ENCODE measurements at regions not wholly inside any gene's neighbourhood (a gene's known extent, or its start where the extent isn't known, plus 50 kb on each side); places are given as distances from the start of the nearest gene placed in this dataset.

GRCh38 chr1:34578306-34578705, 176.5 kb upstream of the GJB5 start:
- H3K9ac ChIP-seq (replicated peaks; ENCODE audit: extremely low read depth, insufficient read depth, low read length) = no peak overlapping the region
- TF ChIP-seq GATA2 (IDR thresholded peaks at IDR 0.05; ENCODE audit: insufficient read depth, insufficient read length, low read depth, low read length) = no peak
- no peak for TF ChIP-seq CTCF (IDR thresholded peaks at IDR 0.05; ENCODE audit: extremely low read depth in 1 of 2, insufficient read depth in 1 of 2, low read depth in 1 of 2, low read length in 2 of 2)
- no peak for TF ChIP-seq EZH2 (IDR thresholded peaks at IDR 0.05; ENCODE audit: borderline replicate concordance, low read depth, low read length, severe bottlenecking)
- no peak for TF ChIP-seq POLR2A (IDR thresholded peaks at IDR 0.05; ENCODE audit: low read depth, low read length)
- no peak for TF ChIP-seq MAX (IDR thresholded peaks at IDR 0.05; ENCODE audit: insufficient read depth, insufficient read length)
- no peak for TF ChIP-seq POLR2AphosphoS5 (IDR thresholded peaks at IDR 0.05; ENCODE audit: insufficient read depth, low read depth, low read length)
- TF ChIP-seq FOS (IDR thresholded peaks at IDR 0.05; ENCODE audit: borderline replicate concordance, insufficient read depth, low read length) = no peak
- TF ChIP-seq JUN (IDR thresholded peaks at IDR 0.05; ENCODE audit: borderline replicate concordance, insufficient read depth, insufficient read length, low read depth) = no peak
- no peak for TF ChIP-seq MYC (IDR thresholded peaks at IDR 0.05; ENCODE audit: low read depth, low read length)
- no peak overlapping the region for H2AFZ ChIP-seq (ENCODE audit: low read depth, low read length)
- DNase-seq (ENCODE audit: low read depth, low spot score) = no peak
- no peaks in the 10 kb centered on the region for H3K9me1 ChIP-seq (replicated peaks; ENCODE audit: control insufficient read depth, extremely low read depth, insufficient read depth, low read length)
- dilution Hi-C loops (cut with MboI; ENCODE audit: extremely low pct_ligation_motif_present, low sequenced_read_pairs) = no loop called here
- no TSS peak for BruUV-seq (replicated peaks)
- H4K20me1 ChIP-seq (replicated peaks; ENCODE audit: control insufficient read depth, extremely low read depth, insufficient read depth, low read length) = no peaks in the 10 kb centered on the region
- H3K4me1 ChIP-seq (ENCODE audit: control insufficient read depth, extremely low read depth, insufficient read depth, low read length) = no peaks in the 10 kb centered on the region
- H3K27me3 ChIP-seq (ENCODE audit: control insufficient read depth in 2 of 2, insufficient read depth in 2 of 2, low read length in 2 of 2) = no peaks in the 10 kb centered on the region
- no peak overlapping the region for H3K4me2 ChIP-seq (ENCODE audit: insufficient read depth, low read length)
- intact Hi-C loops (cut with micrococcal nuclease) = no loop called here
- no peaks in the 10 kb centered on the region for H3K79me2 ChIP-seq (ENCODE audit: control insufficient read depth, insufficient read depth, low read length)
- no peak for FAIRE-seq
- no peaks in the 10 kb centered on the region for H3K36me3 ChIP-seq (ENCODE audit: control insufficient read depth in 2 of 2, extremely low read depth in 1 of 2, insufficient read depth in 2 of 2, low read length in 2 of 2)
- POLR2A ChIA-PET = no interaction called here
- no peak overlapping the region for H3K4me3 ChIP-seq (replicated peaks in 1 of 3; ENCODE audit: insufficient read depth in 1 of 3, low read depth in 1 of 3, low read length in 3 of 3)
- H3K9me3 ChIP-seq (replicated peaks; ENCODE audit: control insufficient read depth, insufficient read depth, low read length) = peaks cover 3% of the 10 kb centered on the region
- no peak overlapping the region for H3K27ac ChIP-seq (ENCODE audit: insufficient read depth, low read depth, low read length)
- CTCF ChIA-PET = no interaction called here

Measured in endothelial cell of umbilical vein (primary cell).